ENCODE measurements at regions not wholly inside any gene's neighbourhood (a gene's known extent, or its start where the extent isn't known, plus 50 kb on each side); places are given as distances from the start of the nearest gene placed in this dataset.
A peak's percentile ranks its signal among the peaks of the same experiment; 100 is the strongest.

- no peaks in the 10 kb centered on the region for H3K9me3 Mint-ChIP-seq
- no peak overlapping the region for H3K4me3 Mint-ChIP-seq
- no peaks in the 10 kb centered on the region for H3K4me1 Mint-ChIP-seq
- no peaks in the 10 kb centered on the region for H3K36me3 Mint-ChIP-seq (ENCODE audit: low read depth)
- H3K27me3 Mint-ChIP-seq (ENCODE audit: low read depth) = no peaks in the 10 kb centered on the region
- TF ChIP-seq, protein P1, sequence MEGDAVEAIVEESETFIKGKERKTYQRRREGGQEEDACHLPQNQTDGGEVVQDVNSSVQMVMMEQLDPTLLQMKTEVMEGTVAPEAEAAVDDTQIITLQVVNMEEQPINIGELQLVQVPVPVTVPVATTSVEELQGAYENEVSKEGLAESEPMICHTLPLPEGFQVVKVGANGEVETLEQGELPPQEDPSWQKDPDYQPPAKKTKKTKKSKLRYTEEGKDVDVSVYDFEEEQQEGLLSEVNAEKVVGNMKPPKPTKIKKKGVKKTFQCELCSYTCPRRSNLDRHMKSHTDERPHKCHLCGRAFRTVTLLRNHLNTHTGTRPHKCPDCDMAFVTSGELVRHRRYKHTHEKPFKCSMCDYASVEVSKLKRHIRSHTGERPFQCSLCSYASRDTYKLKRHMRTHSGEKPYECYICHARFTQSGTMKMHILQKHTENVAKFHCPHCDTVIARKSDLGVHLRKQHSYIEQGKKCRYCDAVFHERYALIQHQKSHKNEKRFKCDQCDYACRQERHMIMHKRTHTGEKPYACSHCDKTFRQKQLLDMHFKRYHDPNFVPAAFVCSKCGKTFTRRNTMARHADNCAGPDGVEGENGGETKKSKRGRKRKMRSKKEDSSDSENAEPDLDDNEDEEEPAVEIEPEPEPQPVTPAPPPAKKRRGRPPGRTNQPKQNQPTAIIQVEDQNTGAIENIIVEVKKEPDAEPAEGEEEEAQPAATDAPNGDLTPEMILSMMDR (IDR thresholded peaks at IDR 0.05; ENCODE audit: unreplicated experiment in 3 of 3) = no peak
- peak overlapping the region in 1 of 3 experiments; percentile 80 for H3K27ac Mint-ChIP-seq
Measured at GRCh38 chr1:195202241-195202640, 1406.0 kb downstream of the KCNT2 start.

GRCh38 chr1:195200772-195201171 lies 1407.5 kb downstream of the KCNT2 start:
- no peaks in the 10 kb centered on the region for H3K9me3 Mint-ChIP-seq
- no peak overlapping the region for H3K27ac Mint-ChIP-seq
- H3K27me3 Mint-ChIP-seq (ENCODE audit: low read depth) = no peaks in the 10 kb centered on the region
- no peak overlapping the region for H3K4me3 Mint-ChIP-seq
- TF ChIP-seq, protein P1 (IDR thresholded peaks at IDR 0.05; ENCODE audit: unreplicated experiment in 3 of 3) = no peak
- no peaks in the 10 kb centered on the region for H3K4me1 Mint-ChIP-seq
- no peaks in the 10 kb centered on the region for H3K36me3 Mint-ChIP-seq (ENCODE audit: low read depth)

GRCh38 chr1:195197116-195197515 lies 1411.1 kb downstream of the KCNT2 start:
- no peaks in the 10 kb centered on the region for H3K36me3 Mint-ChIP-seq (ENCODE audit: low read depth)
- H3K4me3 Mint-ChIP-seq = no peak overlapping the region
- no peak overlapping the region for H3K27ac Mint-ChIP-seq
- H3K27me3 Mint-ChIP-seq (ENCODE audit: low read depth) = no peaks in the 10 kb centered on the region
- TF ChIP-seq, protein P1 (IDR thresholded peaks at IDR 0.05; ENCODE audit: unreplicated experiment in 3 of 3) = no peak
- no peaks in the 10 kb centered on the region for H3K4me1 Mint-ChIP-seq
- H3K9me3 Mint-ChIP-seq = no peaks in the 10 kb centered on the region

DNA sequence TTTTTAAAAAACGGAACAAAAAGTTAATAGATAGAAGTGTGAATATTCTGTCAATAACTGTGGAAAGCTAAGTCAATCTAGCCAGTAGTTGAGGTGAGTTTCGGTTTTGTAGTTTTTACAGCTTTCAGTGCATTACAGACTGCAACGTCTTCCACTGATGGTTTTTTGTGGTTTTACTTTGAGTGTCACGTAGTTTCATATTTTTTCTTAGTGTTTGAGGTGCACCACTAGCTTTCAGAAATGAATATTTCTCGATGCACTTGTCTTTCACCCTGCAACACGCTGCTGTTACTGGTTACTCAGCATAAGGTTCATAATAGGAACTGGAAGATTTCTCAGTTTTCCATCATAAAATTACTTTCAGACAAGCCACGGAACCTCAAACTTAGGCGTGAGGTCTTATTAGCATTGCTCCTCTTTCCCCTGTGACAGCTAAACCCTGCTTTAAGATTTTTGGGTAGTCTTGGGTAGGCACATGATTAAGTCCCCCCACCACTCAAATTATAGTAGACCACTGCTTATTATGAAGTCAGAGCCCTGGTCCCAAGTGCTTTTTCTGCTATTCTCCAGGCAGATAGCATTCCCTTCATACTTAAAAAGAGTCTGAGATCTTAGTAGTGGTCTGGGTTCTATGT lies 1412.7 kb downstream of the KCNT2 start:
- H3K27me3 Mint-ChIP-seq (ENCODE audit: low read depth) = no peaks in the 10 kb centered on the region
- no peak overlapping the region for H3K4me3 Mint-ChIP-seq
- no peaks in the 10 kb centered on the region for H3K36me3 Mint-ChIP-seq (ENCODE audit: low read depth)
- no peak overlapping the region for H3K27ac Mint-ChIP-seq
- H3K4me1 Mint-ChIP-seq = no peaks in the 10 kb centered on the region
- H3K9me3 Mint-ChIP-seq = no peaks in the 10 kb centered on the region
- TF ChIP-seq, protein P1 (IDR thresholded peaks at IDR 0.05; ENCODE audit: unreplicated experiment in 3 of 3) = no peak

DNA sequence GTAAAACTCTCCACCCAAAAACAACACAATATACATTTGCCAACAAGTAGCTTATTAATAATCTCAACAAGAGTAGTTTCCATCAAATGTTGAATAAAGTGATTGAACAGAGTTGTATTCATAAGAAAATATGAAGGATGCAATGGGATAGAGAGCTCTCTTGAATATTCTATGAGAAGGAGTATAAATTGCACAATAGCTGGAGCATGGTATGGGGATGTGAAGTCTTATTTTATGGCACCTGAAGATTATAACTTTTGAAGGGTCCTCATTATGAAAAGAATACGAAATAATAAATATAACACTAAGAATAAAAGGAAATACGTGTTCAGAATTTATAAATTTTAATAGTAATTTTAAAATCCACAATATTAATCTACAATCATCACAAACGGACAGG lies 1415.1 kb downstream of the KCNT2 start:
- Mint-ChIP-seq H3K27ac (no peak overlapping the region), H3K9me3 (no peaks in the 10 kb centered on the region), H3K27me3 (ENCODE audit: low read depth) (no peaks in the 10 kb centered on the region), H3K36me3 (ENCODE audit: low read depth) (no peaks in the 10 kb centered on the region), H3K4me3 (no peak overlapping the region), H3K4me1 (no peaks in the 10 kb centered on the region)
- TF ChIP-seq, protein P1 (IDR thresholded peaks at IDR 0.05; ENCODE audit: unreplicated experiment in 3 of 3) = no peak

- no peak overlapping the region for H3K4me3 Mint-ChIP-seq
Measured at GRCh38 chr1:195188821-195189220, 1419.4 kb downstream of the KCNT2 start.

More at GRCh38 chr1:195188821-195189220, 1419.4 kb downstream of the KCNT2 start:
- no peaks in the 10 kb centered on the region for H3K36me3 Mint-ChIP-seq (ENCODE audit: low read depth)
- TF ChIP-seq, protein P1 (IDR thresholded peaks at IDR 0.05; ENCODE audit: unreplicated experiment in 3 of 3) = no peak
- no peaks in the 10 kb centered on the region for H3K9me3 Mint-ChIP-seq
- H3K4me1 Mint-ChIP-seq = peaks cover 6% of the 10 kb centered on the region
- H3K27me3 Mint-ChIP-seq (ENCODE audit: low read depth) = no peaks in the 10 kb centered on the region
- H3K27ac Mint-ChIP-seq = no peak overlapping the region
